Neuron (in vitro differentiated cells): ENCODE measurements at regions not wholly inside any gene's neighbourhood (a gene's known extent, or its start where the extent isn't known, plus 50 kb on each side); places are given as distances from the start of the nearest gene placed in this dataset.
"Not testable (repeated sequence)": the region's sequence is repeated elsewhere in the genome, so short reads cannot be mapped to it uniquely, and the experiment has no call there.

ENCODE experiments used
- H2AFZ ChIP-seq: one replicate; pipeline ENCODE4 v1.6.1; 2013; ENCODE audit warnings: low read depth, mild to moderate bottlenecking, inconsistent platforms, low read length, moderate library complexity
- H3K27me3 ChIP-seq: one replicate; pipeline ENCODE4 v1.6.1; 2013; ENCODE audit warnings: low read length; ENCODE audit not compliant: insufficient read depth
- H3K36me3 ChIP-seq: one replicate; pipeline ENCODE4 v1.6.1; 2013; ENCODE audit warnings: low read length; ENCODE audit not compliant: insufficient read depth
- H3K4me1 ChIP-seq: one replicate; pipeline ENCODE4 v1.6.1; 2013; ENCODE audit warnings: low read length; ENCODE audit not compliant: insufficient read depth
- H3K4me3 ChIP-seq: 2 replicates; pipeline ENCODE4 v1.5.1; 2013; ENCODE audit warnings: mild to moderate bottlenecking, low read length, moderate library complexity
- H3K9me3 ChIP-seq: one replicate; pipeline ENCODE4 v1.6.1; 2013; ENCODE audit warnings: low read length

DNA sequence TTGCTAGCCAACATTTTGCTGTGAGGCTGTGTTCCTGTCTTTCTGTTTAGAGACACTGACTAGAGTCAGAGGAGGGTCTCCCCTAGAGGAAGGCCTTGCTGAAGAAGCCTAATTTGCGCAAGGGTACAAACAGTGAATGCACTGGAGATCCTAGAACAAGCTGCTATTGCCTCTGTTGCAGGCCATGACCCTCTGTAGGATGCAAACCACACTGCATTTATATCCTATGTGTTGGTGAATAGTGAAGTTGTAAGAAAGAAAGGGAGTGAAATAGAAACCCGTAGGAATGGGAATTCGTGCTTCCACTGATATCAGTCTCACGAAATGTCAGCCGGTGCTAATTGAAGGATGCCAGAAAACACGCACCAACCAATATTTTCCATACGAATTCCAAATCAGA lies 88.2 kb downstream of the GJA1 start:
- Histone ChIP-seq H3K9me3 (no peaks in the 10 kb centered on the region), H3K4me3 (peak overlapping the region; percentile 2)

DNA sequence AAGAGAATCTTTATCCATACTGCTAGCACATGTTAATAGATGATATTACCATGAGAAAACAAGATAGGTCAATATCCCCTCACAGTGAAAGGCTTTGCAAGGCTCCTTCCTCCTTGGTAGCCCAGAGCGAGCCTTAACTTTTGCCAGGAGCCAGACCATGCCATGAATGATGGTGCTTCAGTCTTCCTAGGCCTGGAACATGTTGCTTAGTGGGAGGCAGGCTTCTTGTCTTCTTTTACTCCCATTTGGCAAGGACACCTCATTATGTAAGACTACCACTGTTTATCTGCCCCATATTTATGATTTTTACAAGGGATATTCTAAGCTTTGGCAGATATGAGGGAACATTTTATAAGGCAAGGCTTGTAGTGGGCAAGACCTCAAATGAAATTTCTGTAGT lies 90.8 kb downstream of the GJA1 start:
- peaks cover 15% of the 10 kb centered on the region for H3K4me1 ChIP-seq

More for the DNA sequence above, 88.2 kb downstream of the GJA1 start:
- Histone ChIP-seq H2AFZ (peak overlapping the region; percentile 39), H3K4me1 (peaks cover 23% of the 10 kb centered on the region), H3K36me3 (no peaks in the 10 kb centered on the region), H3K27me3 (no peaks in the 10 kb centered on the region)

DNA sequence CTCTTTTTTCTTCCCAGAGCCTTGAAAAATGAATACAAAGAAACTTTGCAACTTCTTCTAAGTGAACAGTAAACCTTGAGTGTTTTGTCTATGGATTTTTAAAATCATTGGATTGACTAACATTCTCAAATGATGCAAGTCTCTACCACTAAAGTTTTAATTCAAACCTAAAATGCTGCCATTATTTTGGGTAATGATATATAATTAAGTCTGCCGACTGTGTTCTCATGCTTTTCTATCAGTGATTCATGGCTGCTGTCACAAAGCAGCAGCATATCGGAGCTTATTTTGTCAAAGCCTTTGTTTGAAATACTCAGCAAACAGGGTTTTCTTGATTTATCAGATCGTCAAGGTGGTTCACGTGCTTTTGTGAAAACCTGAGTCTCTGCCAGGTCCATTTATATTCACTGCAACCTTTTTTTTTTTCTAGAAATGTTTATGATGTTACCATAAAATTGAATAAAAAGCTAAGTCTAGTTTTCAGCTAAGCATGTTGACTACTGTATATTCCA lies 96.3 kb downstream of the GJA1 start:
- Histone ChIP-seq H3K9me3 (no peaks in the 10 kb centered on the region), H3K4me3 (no peak overlapping the region), H3K4me1 (peaks cover 12% of the 10 kb centered on the region), H2AFZ (no peak overlapping the region), H3K27me3 (no peaks in the 10 kb centered on the region), H3K36me3 (no peaks in the 10 kb centered on the region)

More for the DNA sequence above, 90.8 kb downstream of the GJA1 start:
- no peak overlapping the region for H3K4me3 ChIP-seq
- H3K9me3 ChIP-seq, result no peaks in the 10 kb centered on the region
- H3K36me3 ChIP-seq, result no peaks in the 10 kb centered on the region
- H2AFZ ChIP-seq, result no peak overlapping the region
- H3K27me3 ChIP-seq, result no peaks in the 10 kb centered on the region

DNA sequence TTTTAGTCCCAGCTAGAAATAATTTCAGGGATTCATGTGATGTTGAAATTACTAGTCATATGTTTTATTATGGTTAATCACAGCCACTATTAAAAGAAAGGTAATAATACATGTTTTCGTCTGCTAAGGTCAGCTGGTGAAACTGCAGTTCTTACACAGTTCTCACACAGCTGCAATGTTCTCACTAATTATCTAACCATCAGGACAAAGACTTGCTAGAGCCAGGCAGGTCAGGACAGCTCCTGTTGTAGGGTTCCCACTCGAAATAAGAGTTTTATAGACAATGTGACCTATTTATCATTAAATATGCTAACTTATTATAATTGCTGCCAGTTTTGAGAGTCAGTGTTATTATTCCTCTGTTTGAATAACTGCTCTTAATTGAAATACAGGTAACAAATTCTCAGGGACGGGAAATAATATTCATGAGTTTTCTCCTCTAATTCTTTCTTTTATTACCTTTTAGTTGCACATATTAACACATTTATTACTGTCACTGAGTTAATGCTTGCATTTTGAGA lies 97.9 kb downstream of the GJA1 start:
- Histone ChIP-seq H3K27me3 (no peaks in the 10 kb centered on the region), H3K36me3 (no peaks in the 10 kb centered on the region), H3K4me3 (no peak overlapping the region), H2AFZ (no peak overlapping the region), H3K4me1 (peaks cover 12% of the 10 kb centered on the region), H3K9me3 (no peaks in the 10 kb centered on the region)

DNA sequence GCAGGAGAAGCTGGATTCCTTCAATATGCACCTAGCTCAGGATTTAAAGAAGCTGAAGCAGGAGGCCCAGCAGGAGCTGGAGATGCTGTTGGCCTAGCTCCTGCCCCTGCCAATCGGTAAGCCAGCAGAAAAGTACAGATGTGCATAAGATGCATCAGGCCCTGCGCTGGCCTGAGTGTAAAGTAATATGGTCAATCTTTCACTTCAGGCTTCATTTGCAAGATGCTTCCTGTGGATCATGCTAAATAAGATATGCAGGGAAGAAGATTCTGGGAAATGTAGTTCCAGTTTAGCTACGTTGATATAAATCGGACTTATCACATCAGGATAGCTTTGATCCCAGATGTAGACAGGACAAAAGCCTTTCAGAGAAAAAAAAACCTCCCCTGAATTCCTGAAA lies 100.3 kb downstream of the GJA1 start:
- H2AFZ ChIP-seq, result no peak overlapping the region
- peaks cover 12% of the 10 kb centered on the region for H3K4me1 ChIP-seq
- H3K27me3 ChIP-seq, result no peaks in the 10 kb centered on the region
- no peak overlapping the region for H3K4me3 ChIP-seq
- H3K9me3 ChIP-seq, result no peaks in the 10 kb centered on the region
- no peaks in the 10 kb centered on the region for H3K36me3 ChIP-seq

DNA sequence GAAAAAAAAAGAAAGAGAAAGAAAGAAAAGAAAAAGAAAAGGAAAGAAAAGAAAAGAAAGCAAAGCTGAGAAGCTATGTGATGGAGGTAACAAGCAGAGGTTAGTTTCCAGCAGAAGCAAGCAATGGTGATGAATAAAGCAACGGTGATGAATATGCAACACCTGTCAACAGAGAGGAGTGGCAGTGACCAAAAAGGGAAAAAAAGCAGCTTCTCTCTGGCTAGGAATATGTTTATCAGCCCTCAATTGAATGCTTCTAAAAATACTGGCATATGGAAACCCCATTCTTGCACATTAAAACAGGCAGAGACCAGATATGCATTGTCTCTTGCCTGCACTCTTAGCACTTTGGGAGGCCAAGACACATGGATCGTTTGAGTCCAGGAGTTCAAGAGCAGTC lies 100.9 kb downstream of the GJA1 start:
- Histone ChIP-seq H3K4me3 (no peak overlapping the region), H2AFZ (no peak overlapping the region), H3K27me3 (no peaks in the 10 kb centered on the region), H3K4me1 (peaks cover 11% of the 10 kb centered on the region), H3K9me3 (no peaks in the 10 kb centered on the region), H3K36me3 (no peaks in the 10 kb centered on the region)

DNA sequence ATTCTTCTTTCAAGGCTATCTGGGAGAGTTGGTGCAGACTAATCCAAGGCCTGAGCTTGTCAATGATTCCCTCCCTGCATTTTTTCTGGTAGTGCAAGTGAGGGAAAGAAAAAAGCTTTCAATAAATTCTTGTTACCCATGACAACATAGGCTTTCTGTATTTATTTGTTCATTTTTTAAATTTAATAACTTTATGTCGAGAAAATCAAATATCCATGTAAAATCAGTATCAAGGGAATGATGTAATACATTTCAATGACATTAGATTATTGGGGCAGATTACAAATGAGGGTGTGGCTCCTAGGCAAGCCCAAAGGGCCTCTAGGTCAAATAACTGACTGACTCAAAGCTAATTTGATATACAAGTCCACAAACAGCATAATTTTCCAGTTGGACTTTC lies 104.0 kb downstream of the GJA1 start:
- no peaks in the 10 kb centered on the region for H3K27me3 ChIP-seq
- no peaks in the 10 kb centered on the region for H3K36me3 ChIP-seq
- H3K9me3 ChIP-seq, result no peaks in the 10 kb centered on the region
- H3K4me3 ChIP-seq, result no peak overlapping the region
- no peak overlapping the region for H2AFZ ChIP-seq
- H3K4me1 ChIP-seq, result peaks cover 6% of the 10 kb centered on the region

DNA sequence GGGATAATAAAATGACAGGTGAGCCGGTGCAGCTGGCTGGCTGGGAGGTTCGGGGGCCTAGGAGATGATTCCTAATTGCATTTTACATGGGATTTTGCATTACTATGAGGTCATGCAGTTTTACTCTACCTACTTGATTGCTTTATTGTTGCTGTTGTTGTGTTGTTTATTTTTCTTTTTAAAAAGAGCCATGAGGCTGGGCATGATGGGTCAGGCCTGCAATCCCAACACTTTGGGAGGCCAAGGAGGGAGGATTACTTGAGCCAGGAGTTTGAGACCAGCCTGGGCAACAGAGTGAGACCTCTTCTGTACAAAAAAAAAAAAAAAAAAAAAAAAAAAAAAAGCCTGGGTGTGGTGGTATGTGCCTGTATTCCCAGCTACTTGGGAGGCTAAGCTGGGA lies 104.8 kb downstream of the GJA1 start:
- Histone ChIP-seq H3K4me1 (peaks cover 6% of the 10 kb centered on the region), H3K9me3 (no peaks in the 10 kb centered on the region), H3K36me3 (no peaks in the 10 kb centered on the region), H3K4me3 (no peak overlapping the region), H2AFZ (no peak overlapping the region), H3K27me3 (no peaks in the 10 kb centered on the region)

DNA sequence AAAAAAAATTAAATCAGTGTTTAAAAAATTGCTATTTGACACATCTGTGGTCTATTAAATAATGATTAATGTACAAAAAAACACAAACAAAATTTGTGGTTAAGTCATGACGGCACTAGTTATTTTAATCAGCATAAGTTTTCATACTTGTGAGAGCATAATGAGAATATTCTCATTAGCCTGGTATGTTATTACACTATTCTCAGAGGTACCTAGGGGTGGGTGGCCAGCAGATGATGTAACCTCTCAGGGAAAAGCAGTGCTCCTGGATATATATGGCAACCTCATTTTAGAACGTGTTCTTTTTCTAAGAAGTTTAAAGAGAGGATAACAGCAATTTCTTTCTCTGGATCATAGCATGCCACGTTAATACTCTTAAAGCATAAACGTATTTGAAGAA lies 109.2 kb downstream of the GJA1 start:
- Histone ChIP-seq H3K4me3 (no peak overlapping the region), H2AFZ (no peak overlapping the region), H3K27me3 (no peaks in the 10 kb centered on the region), H3K9me3 (no peaks in the 10 kb centered on the region), H3K4me1 (no peaks in the 10 kb centered on the region), H3K36me3 (no peaks in the 10 kb centered on the region)

DNA sequence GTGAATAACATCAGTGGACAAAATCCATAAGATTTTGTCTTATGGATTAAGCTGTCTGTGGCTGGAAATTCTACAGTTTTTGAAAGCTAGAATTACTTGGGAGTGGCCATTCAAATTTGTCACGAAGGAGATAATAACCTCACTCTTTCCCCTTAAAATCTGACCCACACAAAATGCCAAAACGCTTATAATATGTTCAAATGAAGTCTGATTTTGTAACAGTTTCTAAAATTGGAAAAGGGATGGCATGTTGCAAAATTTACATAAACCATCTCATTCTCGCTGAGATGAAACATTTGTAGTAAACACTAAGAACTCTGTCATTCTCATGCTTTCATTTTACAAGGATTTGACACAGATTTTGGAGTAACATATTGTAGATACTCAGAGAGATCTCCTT lies 112.7 kb downstream of the GJA1 start:
- H3K27me3 ChIP-seq, result no peaks in the 10 kb centered on the region
- no peaks in the 10 kb centered on the region for H3K4me1 ChIP-seq
- no peak overlapping the region for H3K4me3 ChIP-seq
- no peaks in the 10 kb centered on the region for H3K36me3 ChIP-seq
- no peak overlapping the region for H2AFZ ChIP-seq
- no peaks in the 10 kb centered on the region for H3K9me3 ChIP-seq

DNA sequence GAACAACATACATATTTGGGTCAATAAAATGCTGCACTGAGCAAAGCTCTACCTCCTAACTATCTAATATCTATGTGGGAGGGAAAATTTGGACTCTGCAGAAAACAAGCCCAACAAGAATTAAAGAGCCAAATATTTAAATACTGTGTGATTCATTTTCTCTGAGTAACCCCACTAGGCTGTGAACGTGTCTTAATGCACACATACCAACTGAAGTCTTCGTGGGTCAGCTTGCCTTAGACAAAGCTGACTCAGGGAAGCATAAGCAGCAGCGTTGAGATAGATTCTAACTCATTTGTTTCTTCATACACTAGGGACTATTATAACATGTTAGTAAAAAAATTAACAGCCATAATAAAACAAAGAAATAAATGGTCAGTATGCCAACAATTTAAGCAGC lies 114.3 kb downstream of the GJA1 start:
- Histone ChIP-seq H2AFZ (no peak overlapping the region), H3K36me3 (no peaks in the 10 kb centered on the region), H3K4me3 (no peak overlapping the region), H3K4me1 (no peaks in the 10 kb centered on the region), H3K27me3 (no peaks in the 10 kb centered on the region), H3K9me3 (no peaks in the 10 kb centered on the region)

DNA sequence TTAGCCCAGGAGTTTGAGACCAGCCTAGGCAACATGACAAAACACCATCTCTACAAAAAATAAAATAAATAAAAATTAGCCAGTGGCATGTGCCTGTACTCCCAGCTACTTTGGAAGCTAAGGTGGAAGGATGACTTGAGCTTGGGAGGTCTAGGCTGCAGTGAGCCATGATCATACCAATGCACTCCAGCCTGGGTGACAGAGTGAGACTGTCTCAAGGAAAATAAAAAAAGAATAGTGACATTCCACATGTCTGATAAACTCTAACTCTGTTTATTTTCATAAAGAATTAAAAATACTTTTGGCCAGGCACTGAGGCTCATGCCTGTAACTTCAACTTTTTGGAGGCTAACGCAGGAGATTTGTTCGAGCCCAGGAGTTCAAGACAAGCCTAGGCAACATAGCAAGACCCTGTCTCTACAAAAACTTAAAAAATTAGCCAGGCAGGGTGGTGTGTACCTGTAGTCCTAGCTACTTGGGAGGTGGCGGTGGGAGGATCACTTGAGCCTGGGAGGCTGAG lies 115.1 kb downstream of the GJA1 start:
- no peaks in the 10 kb centered on the region for H3K9me3 ChIP-seq
- H3K36me3 ChIP-seq, result no peaks in the 10 kb centered on the region
- H3K4me3 ChIP-seq, result no peak overlapping the region
- H2AFZ ChIP-seq, result no peak overlapping the region
- no peaks in the 10 kb centered on the region for H3K27me3 ChIP-seq
- H3K4me1 ChIP-seq, result no peaks in the 10 kb centered on the region

DNA sequence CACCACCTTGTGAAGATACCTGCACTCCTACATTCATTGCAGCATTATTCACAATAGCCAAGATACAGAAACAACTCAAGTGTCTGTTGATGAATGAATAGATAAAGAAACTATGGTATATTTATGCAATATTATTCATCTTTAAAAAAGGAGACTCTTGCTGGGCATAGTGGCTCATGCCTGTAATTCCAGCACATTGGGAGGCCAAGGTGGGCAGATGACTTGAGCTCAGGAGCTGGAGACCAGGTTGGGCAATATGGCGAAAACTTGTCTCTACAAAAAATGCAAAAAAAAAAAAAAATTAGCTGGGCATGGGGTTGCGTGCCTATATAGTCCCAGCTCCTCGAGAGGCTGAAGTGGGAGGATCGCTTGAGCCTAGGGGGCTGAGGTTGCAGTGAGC lies 119.8 kb downstream of the GJA1 start:
- Histone ChIP-seq H3K36me3 (no peaks in the 10 kb centered on the region), H3K27me3 (no peaks in the 10 kb centered on the region), H3K4me3 (no peak overlapping the region), H3K4me1 (no peaks in the 10 kb centered on the region), H3K9me3 (no peaks in the 10 kb centered on the region), H2AFZ (no peak overlapping the region)

DNA sequence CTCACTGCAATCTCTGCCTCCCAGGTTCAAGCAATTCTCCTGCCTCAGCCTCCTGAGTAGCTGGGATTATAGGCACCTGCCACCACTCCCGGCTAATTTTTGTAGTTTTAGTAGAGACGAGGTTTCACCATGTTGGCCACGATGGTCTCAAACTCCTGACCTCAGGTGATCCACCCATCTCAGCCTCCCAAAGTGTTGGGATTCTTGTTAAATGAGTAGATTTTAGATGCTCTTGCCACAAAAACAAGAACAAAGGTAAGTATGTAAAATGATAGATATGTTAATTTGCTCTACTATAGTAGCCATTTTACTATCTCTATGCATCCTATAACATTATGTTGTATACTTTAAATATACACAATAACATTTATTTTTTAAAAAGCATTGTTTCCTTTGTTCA lies 120.7 kb downstream of the GJA1 start:
- not testable (repeated sequence) for H3K27me3 ChIP-seq, H2AFZ ChIP-seq, H3K4me1 ChIP-seq, H3K4me3 ChIP-seq, H3K36me3 ChIP-seq, H3K9me3 ChIP-seq
